ENCODE measurements at regions not wholly inside any gene's neighbourhood (a gene's known extent, or its start where the extent isn't known, plus 50 kb on each side); places are given as distances from the start of the nearest gene placed in this dataset.
A peak's percentile ranks its signal among the peaks of the same experiment; 100 is the strongest.

GRCh38 chr1:68293609-68294366, 61.5 kb upstream of the WLS start:
- TF ChIP-seq FOXM1 (IDR thresholded peaks at IDR 0.05; ENCODE audit: borderline replicate concordance, low read depth) (0 out of 2 replicates have a peak, but pooled peaks have one; percentile 44), TAF1 (IDR thresholded peaks at IDR 0.05; ENCODE audit: low read depth) (no peak), EP300 (IDR thresholded peaks at IDR 0.05; ENCODE audit: borderline replicate concordance) (peak; percentile 60; the same call in 1 of the 2 replicates), YY1 (IDR thresholded peaks at IDR 0.05; ENCODE audit: low read depth) (no peak), TEAD4 (IDR thresholded peaks at IDR 0.05) (peak; percentile 45), TCF12 (IDR thresholded peaks at IDR 0.05; ENCODE audit: low read depth) (0 out of 2 replicates have a peak, but pooled peaks have one; percentile 6), CEBPB (IDR thresholded peaks at IDR 0.05) (peak; percentile 64)

GRCh38 chr1:68293122-68293521, 60.8 kb upstream of the WLS start:
- no peak for TF ChIP-seq NFIC (IDR thresholded peaks at IDR 0.05)
- no peak for TF ChIP-seq FOXM1 (IDR thresholded peaks at IDR 0.05; ENCODE audit: borderline replicate concordance, low read depth)
- no peak for TF ChIP-seq RAD21 (IDR thresholded peaks at IDR 0.05; ENCODE audit: low read depth)
- no peak for TF ChIP-seq ZBTB7A (IDR thresholded peaks at IDR 0.05; ENCODE audit: low read depth)
- no peak for TF ChIP-seq REST (IDR thresholded peaks at IDR 0.05; ENCODE audit: low read depth)
- no peak for TF ChIP-seq EGR1 (IDR thresholded peaks at IDR 0.05)
- TF ChIP-seq TEAD4 (IDR thresholded peaks at IDR 0.05): no peak
- TF ChIP-seq, protein P1, sequence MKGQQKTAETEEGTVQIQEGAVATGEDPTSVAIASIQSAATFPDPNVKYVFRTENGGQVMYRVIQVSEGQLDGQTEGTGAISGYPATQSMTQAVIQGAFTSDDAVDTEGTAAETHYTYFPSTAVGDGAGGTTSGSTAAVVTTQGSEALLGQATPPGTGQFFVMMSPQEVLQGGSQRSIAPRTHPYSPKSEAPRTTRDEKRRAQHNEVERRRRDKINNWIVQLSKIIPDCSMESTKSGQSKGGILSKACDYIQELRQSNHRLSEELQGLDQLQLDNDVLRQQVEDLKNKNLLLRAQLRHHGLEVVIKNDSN (IDR thresholded peaks at IDR 0.05): no peak
- no peak for TF ChIP-seq EP300 (IDR thresholded peaks at IDR 0.05; ENCODE audit: borderline replicate concordance)
- no peak for TF ChIP-seq MAX (IDR thresholded peaks at IDR 0.05)
- TF ChIP-seq CREB1 (IDR thresholded peaks at IDR 0.05; ENCODE audit: low read depth): no peak
- TF ChIP-seq YY1 (IDR thresholded peaks at IDR 0.05; ENCODE audit: low read depth): no peak
- no peak for TF ChIP-seq CEBPB (IDR thresholded peaks at IDR 0.05)
- TF ChIP-seq TAF1 (IDR thresholded peaks at IDR 0.05; ENCODE audit: low read depth): no peak
- no peak for TF ChIP-seq TCF12 (IDR thresholded peaks at IDR 0.05; ENCODE audit: low read depth)

- TF ChIP-seq CEBPB (IDR thresholded peaks at IDR 0.05) (no peak), TAF1 (IDR thresholded peaks at IDR 0.05; ENCODE audit: low read depth) (no peak), TCF12 (IDR thresholded peaks at IDR 0.05; ENCODE audit: low read depth) (no peak), REST (IDR thresholded peaks at IDR 0.05; ENCODE audit: low read depth) (no peak), CREB1 (IDR thresholded peaks at IDR 0.05; ENCODE audit: low read depth) (no peak), ZBTB7A (IDR thresholded peaks at IDR 0.05; ENCODE audit: low read depth) (no peak), RAD21 (IDR thresholded peaks at IDR 0.05; ENCODE audit: low read depth) (no peak), EGR1 (IDR thresholded peaks at IDR 0.05) (no peak), MAX (IDR thresholded peaks at IDR 0.05) (no peak), TEAD4 (IDR thresholded peaks at IDR 0.05) (no peak), NFIC (IDR thresholded peaks at IDR 0.05) (no peak), EP300 (IDR thresholded peaks at IDR 0.05; ENCODE audit: borderline replicate concordance) (no peak), FOXM1 (IDR thresholded peaks at IDR 0.05; ENCODE audit: borderline replicate concordance, low read depth) (no peak)
- TF ChIP-seq, protein P1 (IDR thresholded peaks at IDR 0.05): no peak
These were observed 59.5 kb upstream of the WLS start for GRCh38 chr1:68291688-68292384.

GRCh38 chr1:68287241-68287640, 54.9 kb upstream of the WLS start:
- no peak for TF ChIP-seq EGR1 (IDR thresholded peaks at IDR 0.05)
- no peak for TF ChIP-seq CEBPB (IDR thresholded peaks at IDR 0.05)
- TF ChIP-seq, protein P1 (IDR thresholded peaks at IDR 0.05): no peak
- TF ChIP-seq EP300 (IDR thresholded peaks at IDR 0.05; ENCODE audit: borderline replicate concordance): no peak
- no peak for TF ChIP-seq MAX (IDR thresholded peaks at IDR 0.05)
- no peak for TF ChIP-seq FOXM1 (IDR thresholded peaks at IDR 0.05; ENCODE audit: borderline replicate concordance, low read depth)
- no peak for TF ChIP-seq REST (IDR thresholded peaks at IDR 0.05; ENCODE audit: low read depth)
- TF ChIP-seq YY1 (IDR thresholded peaks at IDR 0.05; ENCODE audit: low read depth): no peak
- no peak for TF ChIP-seq TCF12 (IDR thresholded peaks at IDR 0.05; ENCODE audit: low read depth)
- TF ChIP-seq ZBTB7A (IDR thresholded peaks at IDR 0.05; ENCODE audit: low read depth): no peak
- no peak for TF ChIP-seq TEAD4 (IDR thresholded peaks at IDR 0.05)
- no peak for TF ChIP-seq RAD21 (IDR thresholded peaks at IDR 0.05; ENCODE audit: low read depth)
- no peak for TF ChIP-seq TAF1 (IDR thresholded peaks at IDR 0.05; ENCODE audit: low read depth)
- TF ChIP-seq CREB1 (IDR thresholded peaks at IDR 0.05; ENCODE audit: low read depth): no peak
- TF ChIP-seq NFIC (IDR thresholded peaks at IDR 0.05): no peak

All from Ishikawa (cell line).